HG03354 (cell line): ENCODE measurements at regions not wholly inside any gene's neighbourhood (a gene's known extent, or its start where the extent isn't known, plus 50 kb on each side); places are given as distances from the start of the nearest gene placed in this dataset.
A peak's percentile ranks its signal among the peaks of the same experiment; 100 is the strongest.

Experiments
- ATAC-seq: cut with Tn5 transposase; IDR thresholded peaks from one replicate; pipeline ENCODE4 v1.9.1; 2021; ENCODE audit warnings: mild to moderate bottlenecking; ENCODE audit not compliant: unreplicated experiment, poor library complexity, severe bottlenecking

GRCh38 chr6:74100719-74101287 is 404.8 kb downstream of the CD109 start:
- no peak for ATAC-seq

- ATAC-seq = no peak
Observed at GRCh38 chr6:74096329-74096728, 400.3 kb downstream of the CD109 start.

- ATAC-seq = no peak
Observed at GRCh38 chr6:74093361-74093760, 397.4 kb downstream of the CD109 start.

- no peak for ATAC-seq
Observed at GRCh38 chr6:74091794-74092157, 395.8 kb downstream of the CD109 start.

GRCh38 chr6:74091136-74091793 is 395.3 kb downstream of the CD109 start:
- ATAC-seq = peak; percentile 73

GRCh38 chr6:74087899-74088298 is 391.9 kb downstream of the CD109 start:
- no peak for ATAC-seq

GRCh38 chr6:74075896-74076295 is 379.9 kb downstream of the CD109 start:
- ATAC-seq = no peak

GRCh38 chr6:74075323-74075722 is 379.3 kb downstream of the CD109 start:
- no peak for ATAC-seq

GRCh38 chr6:74074645-74075044 is 378.6 kb downstream of the CD109 start:
- ATAC-seq = no peak

GRCh38 chr6:74073999-74074398 is 378.0 kb downstream of the CD109 start:
- no peak for ATAC-seq

GRCh38 chr6:74073429-74073828 is 377.4 kb downstream of the CD109 start:
- ATAC-seq = no peak

- no peak for ATAC-seq
Observed at GRCh38 chr6:74071214-74071613, 375.2 kb downstream of the CD109 start.

GRCh38 chr6:74070711-74071110 is 374.7 kb downstream of the CD109 start:
- no peak for ATAC-seq

GRCh38 chr6:74070091-74070490 is 374.1 kb downstream of the CD109 start:
- ATAC-seq = no peak

- no peak for ATAC-seq
Observed at GRCh38 chr6:74069089-74069581, 373.1 kb downstream of the CD109 start.

GRCh38 chr6:74066168-74066871 is 370.3 kb downstream of the CD109 start:
- no peak for ATAC-seq

- no peak for ATAC-seq
Observed at GRCh38 chr6:74065705-74066104, 369.7 kb downstream of the CD109 start.

GRCh38 chr6:74063391-74063790 is 367.4 kb downstream of the CD109 start:
- ATAC-seq = no peak

- ATAC-seq = no peak
Observed at GRCh38 chr6:74061201-74061600, 365.2 kb downstream of the CD109 start.

GRCh38 chr6:74060354-74060753 is 364.4 kb downstream of the CD109 start:
- ATAC-seq = no peak

- ATAC-seq = no peak
Observed at GRCh38 chr6:74058606-74059005, 362.6 kb downstream of the CD109 start.
